ENCODE measurements at regions not wholly inside any gene's neighbourhood (a gene's known extent, or its start where the extent isn't known, plus 50 kb on each side); places are given as distances from the start of the nearest gene placed in this dataset.

DNA sequence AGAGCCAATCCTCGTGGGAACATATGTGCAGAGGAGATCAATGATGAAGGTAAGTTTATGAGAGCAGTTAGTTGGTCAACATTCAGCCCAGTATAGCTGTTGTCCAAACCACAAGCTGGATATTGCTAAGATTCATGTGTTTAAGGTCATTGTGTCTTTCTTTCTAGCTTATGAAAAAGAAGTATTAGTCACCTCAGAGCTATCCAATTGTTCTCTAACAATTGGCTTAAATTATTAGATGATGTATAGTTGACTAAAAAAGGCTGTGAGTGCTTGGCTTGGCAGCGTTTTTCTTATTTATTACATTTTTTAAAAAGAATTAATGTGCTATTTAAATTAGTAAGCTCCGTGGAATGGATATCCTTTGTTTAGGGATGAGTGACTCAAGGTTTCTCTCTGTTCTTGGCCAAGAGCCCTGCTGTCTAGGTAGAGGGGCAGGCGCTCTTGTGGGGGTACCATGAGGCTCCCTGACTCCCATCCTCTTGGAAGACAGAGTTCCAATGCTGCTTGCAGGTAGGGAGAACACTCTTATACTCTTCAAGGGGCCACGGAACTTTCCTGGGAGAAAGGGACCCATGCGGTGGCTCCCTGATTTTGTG lies 487.4 kb downstream of the IRX1 start:
- no peak for DNase-seq

DNA sequence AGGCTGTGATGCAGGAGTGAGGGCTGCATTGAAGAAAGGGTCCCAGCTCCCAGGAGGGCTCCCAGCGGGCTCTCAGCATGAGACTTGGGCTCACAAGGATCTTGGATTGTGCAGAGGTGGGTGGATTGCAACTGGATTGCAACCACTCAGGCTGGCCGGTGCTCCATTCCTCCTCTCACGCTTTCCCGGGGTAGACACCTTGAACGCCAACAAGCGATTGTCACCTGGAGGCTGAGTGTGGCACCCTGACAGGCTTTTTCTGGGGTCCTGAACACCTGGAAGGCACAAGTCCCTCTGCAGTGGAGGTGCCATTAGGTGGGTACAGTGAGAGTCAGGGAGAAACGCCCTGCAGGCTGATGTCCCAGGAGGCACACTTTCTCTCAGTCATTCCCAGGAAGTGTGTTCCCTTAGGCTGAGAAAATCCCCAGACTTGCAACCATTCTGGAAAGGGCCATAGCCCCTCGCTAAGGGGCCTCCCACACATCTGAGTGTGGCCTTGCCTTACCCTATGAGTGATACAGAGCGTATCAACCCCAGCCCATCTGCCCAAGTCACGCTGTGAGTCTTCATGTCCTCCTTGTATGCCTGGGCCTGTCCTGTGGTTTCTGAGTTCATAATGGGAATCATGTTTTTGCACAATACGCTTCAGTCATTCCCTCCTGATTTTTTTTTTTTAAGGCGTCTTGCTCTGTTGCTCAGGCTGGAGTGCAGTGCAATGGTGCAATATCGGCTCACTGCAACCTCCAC lies 488.1 kb downstream of the IRX1 start:
- DNase-seq: no peak

GRCh38 chr5:4086081-4086480 lies 490.4 kb downstream of the IRX1 start:
- no peak for DNase-seq

DNA sequence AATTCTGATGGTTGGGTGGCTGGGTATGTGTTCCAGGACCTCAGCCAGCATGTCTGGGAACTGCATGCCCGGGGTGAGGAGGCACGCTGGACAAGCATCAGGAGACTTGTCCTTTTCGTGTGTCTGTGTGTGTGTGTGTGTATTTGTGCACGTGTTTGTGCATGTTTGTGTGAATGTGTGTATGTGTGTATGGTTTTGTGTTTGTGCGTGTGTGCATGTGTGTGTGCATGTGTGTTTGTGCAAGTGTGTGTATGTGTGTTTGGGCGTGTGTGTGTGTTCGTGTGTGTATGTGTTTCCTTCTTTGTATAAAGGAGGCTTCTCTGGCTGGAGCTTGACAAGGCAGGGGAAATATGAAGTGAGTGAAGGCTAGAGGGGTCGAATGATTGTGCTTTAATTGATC lies 491.5 kb downstream of the IRX1 start:
- no peak for DNase-seq

GRCh38 chr5:4089087-4089486 lies 493.5 kb downstream of the IRX1 start:
- no peak for DNase-seq

DNA sequence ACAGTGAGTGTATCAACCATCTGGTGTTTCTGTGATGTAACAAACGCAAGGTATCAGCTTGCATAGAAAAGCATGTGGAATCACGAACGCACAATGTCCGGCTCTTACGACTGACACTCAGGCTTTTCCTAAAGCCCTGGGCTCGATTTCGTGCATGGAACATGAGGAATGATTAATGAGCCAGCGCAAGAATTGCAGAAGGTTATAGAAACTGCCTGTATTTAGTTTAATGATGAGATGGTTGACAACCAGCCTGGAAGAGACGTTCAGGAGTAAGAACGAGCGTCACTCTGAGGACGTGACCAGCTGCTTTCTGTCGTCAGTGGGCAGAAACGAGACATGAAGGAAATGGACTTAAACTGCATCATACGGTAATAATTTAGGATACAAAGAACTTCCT lies 497.6 kb downstream of the IRX1 start:
- no peak for DNase-seq

GRCh38 chr5:4093970-4094369 lies 498.3 kb downstream of the IRX1 start:
- DNase-seq: no peak

- no peak for DNase-seq
Measured at GRCh38 chr5:4095918-4096630, 500.4 kb downstream of the IRX1 start.

DNA sequence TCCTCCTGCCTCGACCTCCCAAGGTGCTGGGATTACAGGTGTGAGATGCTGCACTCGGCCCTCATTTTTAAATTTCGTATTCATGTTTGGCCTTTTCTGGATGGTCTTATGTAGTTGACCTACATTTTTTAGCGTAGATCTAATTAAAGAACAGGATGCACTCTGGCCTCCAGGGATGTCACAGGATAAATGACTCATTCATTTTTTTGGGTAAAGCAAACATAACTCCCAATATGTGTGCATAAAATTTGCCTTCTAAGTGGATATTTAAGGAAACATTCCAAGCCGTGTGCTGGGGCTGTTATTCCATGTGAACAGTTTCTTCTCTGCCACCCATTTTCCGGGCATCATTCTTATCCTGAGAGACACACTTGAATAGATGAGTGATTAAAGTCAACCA lies 501.6 kb downstream of the IRX1 start:
- DNase-seq: no peak

- DNase-seq: no peak
Measured at GRCh38 chr5:4098226-4098625, 502.6 kb downstream of the IRX1 start.

DNA sequence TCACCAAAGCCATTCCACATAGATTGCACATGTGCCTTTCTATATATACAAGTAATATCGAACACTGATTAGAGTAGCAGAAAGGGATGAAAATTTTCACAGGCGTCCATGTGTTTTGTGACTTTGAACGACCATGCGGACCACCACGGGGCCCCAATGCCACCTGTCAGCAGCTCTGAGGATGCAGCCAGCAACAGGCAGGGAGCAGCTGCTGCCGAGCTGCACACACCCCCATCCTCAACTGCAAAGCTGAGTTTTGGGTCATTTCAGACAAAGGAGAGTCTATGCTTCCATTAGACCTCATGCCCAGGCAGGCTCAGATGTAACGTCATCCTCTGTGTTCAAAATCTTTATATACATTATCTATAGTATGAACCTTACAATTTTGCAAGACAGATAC lies 503.8 kb downstream of the IRX1 start:
- no peak for DNase-seq

DNA sequence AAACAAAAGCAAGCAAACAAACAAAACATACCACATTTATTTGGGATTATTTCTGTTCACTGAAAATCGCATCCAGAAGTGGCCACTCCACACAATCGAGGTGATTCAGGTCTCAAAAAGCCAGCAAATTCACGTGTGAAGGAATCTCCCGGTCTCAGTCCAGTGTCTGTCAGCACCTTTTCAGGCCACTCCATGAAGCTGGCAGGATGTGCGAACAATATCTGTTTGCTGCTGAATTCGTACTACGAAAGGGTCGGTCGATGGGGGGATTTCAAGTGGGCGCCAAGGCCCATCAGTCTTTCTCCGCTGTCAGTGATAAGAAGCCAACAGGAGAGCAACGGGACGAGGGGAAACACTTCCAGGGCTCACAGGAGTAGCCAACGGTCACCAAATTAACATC lies 505.1 kb downstream of the IRX1 start:
- no peak for DNase-seq

- DNase-seq: no peak
Measured at GRCh38 chr5:4101189-4101588, 505.6 kb downstream of the IRX1 start.

- no peak for DNase-seq
Measured at GRCh38 chr5:4104831-4105597, 509.4 kb downstream of the IRX1 start.

- DNase-seq: no peak
Measured at GRCh38 chr5:4108690-4109089, 513.1 kb downstream of the IRX1 start.

GRCh38 chr5:4113426-4113825 lies 517.8 kb downstream of the IRX1 start:
- DNase-seq: no peak

DNA sequence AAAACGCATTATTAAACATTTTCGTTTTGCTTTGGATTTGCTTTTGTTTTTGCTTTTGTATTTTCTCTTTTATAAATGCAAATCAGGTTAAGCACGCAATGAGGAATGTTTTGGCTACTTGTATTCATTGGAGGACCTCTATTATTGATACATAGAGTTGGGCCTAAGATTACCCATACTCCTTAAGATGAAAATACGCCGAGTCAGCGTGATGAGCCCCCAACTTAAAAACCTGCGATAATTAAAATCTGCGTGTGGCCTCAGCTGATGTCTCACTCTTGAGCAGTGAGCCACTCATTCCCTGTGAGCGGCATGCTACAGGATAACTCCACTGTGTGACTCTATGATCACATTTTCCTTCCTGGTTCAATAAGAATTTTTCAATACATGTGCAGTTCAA lies 518.3 kb downstream of the IRX1 start:
- DNase-seq: no peak

GRCh38 chr5:4114452-4114851 lies 518.8 kb downstream of the IRX1 start:
- DNase-seq: no peak

DNA sequence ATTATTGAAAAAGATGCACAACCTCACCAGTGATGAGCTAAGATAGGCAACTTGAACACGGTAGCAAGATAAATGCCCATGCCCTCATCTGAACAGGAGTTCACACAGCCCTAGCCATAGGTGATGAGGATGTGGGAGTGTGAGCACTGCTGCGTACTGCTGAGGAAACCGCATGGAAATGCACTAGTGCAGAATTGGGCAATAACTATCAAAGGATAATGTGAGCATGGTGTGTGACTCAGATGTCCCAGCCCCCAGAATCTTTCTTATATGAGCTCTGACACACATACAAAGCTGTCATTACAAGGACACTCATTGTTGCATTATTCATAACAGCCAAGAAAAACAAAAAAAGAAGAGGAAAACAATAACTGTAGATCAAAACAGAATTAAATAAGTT lies 521.2 kb downstream of the IRX1 start:
- no peak for DNase-seq

DNA sequence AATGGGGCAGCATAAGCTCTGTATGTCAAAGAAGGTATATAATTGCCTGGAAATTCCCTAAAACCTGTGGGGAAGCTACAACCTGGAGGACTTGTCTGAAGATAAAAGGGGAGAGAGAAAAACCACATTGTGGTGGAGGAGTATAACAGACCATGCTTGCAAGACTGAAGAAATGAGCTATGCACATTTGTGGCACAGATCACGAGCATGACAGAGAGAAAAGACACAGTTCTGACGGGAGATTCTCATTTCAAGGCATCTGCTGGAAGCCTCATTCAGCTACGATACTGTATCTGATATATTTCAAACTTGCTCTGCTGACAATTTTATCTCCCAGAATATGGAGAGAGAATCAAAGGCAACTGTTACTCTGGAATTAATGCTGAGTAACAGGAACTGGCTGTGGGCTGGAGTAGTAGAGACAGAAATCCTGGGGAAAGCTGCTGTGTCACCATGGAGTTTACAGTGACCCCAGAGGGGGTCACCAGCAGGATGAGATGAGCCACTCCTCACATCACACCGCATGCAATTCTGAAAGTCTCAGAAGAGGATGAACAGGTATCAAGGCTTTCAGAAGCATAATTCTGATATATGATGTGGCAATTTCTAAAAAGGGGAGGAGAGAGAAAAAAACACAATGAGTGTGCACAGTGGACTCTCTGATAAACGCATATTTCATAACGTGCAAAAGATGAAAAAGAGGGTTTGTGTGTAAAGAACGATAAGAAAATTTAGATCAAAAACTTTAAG lies 528.8 kb downstream of the IRX1 start:
- DNase-seq: no peak

- DNase-seq: no peak
Measured at GRCh38 chr5:4128994-4129393, 533.4 kb downstream of the IRX1 start.

DNA sequence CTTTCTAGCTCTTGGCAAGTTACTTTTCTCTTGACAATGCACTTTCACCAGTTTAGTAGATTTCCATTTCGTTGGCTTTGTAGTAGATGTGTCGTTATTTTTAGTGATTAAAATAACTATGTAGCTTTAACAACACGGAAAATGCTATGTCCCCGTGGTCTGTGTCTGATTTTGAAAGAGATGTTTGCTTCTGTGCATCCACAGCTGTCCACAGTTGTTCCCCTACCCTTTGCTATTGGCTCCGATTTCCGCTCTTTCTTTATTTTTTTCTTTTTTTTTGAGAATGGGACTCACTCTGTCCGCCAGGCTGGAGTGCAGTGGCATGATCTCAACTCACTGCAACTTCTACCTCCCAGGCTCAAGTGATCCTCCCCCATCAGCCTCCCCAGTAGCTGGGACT lies 533.9 kb downstream of the IRX1 start:
- DNase-seq: no peak

DNA sequence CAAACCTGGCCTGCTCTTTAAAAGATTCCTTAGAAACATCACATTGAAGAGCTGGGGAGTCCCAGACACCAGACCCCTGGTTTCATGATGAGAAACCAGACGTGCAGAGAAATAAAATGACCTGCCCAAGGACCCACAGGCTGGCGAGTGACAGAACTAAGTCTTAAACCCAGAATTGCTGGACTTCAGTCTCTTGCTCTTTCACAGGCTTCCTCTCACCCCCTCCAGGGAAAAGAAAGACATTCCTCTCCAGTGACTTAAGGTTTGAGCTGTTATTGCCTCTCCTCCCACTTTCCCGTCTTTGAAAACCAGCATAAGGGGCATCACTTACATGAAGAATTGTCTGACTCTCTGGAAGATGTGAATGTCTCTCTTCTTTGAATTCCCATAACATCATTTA lies 535.2 kb downstream of the IRX1 start:
- no peak for DNase-seq

All from NCI-H146 (cell line).